GM21381 (cell line): ENCODE measurements at regions not wholly inside any gene's neighbourhood (a gene's known extent, or its start where the extent isn't known, plus 50 kb on each side); places are given as distances from the start of the nearest gene placed in this dataset.

Source experiments
- ATAC-seq: cut with Tn5 transposase; IDR thresholded peaks from one replicate; pipeline ENCODE4 v1.9.1; 2021; ENCODE audit warnings: mild to moderate bottlenecking, moderate library complexity; ENCODE audit not compliant: unreplicated experiment

GRCh38 chr20:22333885-22334545, 250.4 kb downstream of the FOXA2 start:
- peak; percentile 80 for ATAC-seq

DNA sequence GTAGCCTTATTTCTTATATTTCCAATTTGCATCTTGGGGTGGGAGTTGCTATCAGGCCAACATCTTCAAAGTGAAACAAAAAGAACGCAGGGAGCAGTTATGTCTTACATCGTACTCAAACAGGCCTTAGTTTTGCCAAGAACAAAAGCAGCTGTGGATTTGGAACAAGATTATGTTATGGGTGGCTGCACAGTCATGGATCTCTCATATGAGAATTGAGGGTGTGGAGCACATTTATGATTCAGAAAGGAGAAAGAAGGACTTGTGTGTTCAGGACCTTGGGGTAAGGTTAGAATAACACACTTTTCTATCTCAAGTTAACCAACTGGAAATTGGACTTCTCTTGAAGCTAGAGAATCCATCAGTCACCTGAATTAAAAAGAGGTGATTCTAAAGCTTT, 259.9 kb downstream of the FOXA2 start:
- ATAC-seq, result no peak

GRCh38 chr20:22322513-22322912, 261.9 kb downstream of the FOXA2 start:
- ATAC-seq, result no peak

- no peak for ATAC-seq
Observed at GRCh38 chr20:22321191-22321590, 263.2 kb downstream of the FOXA2 start.

GRCh38 chr20:22320245-22320915, 264.0 kb downstream of the FOXA2 start:
- ATAC-seq, result no peak

DNA sequence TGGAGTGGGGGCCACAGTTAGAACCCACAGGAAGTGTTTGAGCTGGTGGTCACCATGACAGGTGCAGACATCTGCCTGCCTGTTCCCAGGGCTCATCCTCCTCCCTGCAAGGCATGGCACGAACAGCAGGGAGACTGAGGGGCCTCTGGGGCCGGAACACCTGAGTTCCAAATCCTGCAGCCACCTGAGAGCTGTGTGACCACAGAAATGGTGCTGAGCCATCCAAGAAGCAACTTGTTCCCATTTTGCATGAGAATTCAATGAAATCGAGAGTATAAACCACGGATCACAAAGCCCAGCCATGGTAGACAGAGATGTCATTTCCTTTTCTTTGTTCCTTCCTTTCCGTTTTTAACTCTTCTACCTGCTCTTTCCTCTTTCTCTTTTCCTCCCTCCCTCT, 268.6 kb downstream of the FOXA2 start:
- ATAC-seq, result no peak

DNA sequence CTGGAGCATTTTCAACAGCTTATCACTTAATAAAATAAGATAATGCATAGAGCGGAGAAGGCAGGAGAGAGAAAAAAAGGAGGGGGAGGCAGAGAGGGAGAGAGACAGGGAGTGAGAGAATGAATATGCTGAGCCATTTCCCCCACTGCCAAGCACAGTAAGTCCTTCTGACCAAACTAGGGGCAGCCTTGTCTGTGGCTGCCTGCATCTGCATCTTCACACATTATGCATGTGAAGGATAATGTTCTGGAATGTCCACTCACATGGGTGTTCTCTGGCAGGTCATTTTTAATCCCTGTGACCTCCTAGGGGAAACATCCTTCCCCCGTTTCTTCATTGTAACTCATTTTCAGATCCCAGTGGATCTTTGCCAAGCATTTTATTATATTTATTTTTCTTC, 269.3 kb downstream of the FOXA2 start:
- no peak for ATAC-seq

DNA sequence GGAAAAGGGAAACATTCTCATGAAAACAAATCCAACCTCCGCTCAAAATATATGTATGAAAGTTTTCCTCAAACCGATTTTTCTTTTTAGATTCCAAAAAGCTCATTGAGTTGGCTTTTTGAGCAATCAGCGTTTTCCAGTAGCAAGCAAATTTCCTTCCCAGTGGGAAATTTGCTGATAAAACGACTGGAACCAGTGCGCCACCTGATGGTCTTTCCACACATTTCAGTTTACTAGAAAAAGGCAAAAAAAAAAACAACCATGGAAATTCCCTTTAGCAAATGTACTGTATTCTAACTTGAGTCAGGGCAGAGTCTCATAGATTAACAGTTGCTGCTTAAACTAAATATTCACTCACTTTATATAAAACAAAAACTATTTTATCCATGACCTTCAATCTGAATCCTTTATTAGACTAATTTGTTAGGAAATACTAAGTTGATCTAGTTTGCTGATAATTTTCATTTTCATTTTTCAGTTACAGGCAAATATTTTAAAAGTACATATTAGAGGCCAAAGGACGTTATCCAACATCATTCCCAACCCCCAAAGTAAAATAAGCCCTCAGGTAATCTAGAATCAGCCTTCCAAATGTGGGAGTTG, 271.5 kb downstream of the FOXA2 start:
- no peak for ATAC-seq

DNA sequence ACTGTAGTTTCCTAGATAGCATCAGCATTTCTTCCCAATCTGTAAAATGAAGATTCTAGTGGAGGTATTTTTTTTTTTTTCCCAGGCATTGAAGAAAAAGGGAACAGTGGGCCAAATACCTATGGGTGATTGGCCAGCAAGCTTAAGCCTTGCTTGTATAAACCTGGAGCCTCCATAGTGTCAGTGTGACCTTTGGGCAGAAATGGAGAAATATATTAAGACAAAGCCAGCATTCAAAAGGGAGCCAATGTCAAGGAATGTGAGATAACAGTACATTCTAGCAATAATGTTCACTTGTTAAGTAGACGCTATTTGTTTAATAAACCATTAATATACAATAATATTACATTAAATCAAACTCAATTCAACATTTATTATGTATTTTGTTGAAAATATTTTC, 275.4 kb downstream of the FOXA2 start:
- ATAC-seq, result no peak

DNA sequence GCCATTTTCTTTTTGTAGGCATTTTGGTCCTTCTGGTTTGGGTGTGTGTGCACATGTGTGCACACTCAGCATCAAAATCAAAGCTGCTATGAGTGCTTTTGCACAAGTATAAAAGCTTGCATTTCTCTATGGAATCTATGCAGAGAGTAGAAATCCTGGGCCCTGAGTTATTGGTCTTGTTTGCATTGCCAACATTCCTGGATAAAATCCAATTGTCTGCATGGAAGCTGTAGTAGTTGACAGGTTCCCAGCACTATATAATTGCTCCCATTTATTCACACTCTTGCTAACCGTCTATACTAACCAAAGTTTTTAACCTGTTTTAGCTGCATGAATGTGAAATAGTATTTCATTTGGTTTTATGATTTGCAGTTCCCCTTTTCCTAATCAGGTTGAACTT, 277.0 kb downstream of the FOXA2 start:
- no peak for ATAC-seq

GRCh38 chr20:22305381-22305780, 279.0 kb downstream of the FOXA2 start:
- no peak for ATAC-seq

DNA sequence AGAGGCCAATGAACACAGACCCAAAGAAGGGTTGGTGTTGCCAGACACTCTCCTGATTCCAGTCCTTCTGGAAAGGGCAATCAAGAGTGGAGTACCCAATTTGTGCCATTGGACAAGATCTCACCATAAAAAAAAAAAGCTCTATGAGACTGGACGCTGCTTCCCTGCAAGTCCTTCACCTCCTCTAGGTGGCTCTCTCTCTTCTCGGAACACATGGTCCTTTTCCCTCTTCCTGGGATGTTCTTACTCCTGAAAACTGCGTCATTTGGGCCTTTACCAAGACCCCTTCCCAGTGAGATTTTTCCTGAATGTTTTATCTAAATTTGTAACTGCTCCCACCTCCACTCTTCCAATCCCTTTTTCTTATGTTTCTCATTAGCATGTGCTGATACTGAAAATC, 280.8 kb downstream of the FOXA2 start:
- ATAC-seq, result no peak

GRCh38 chr20:22302039-22302438, 282.3 kb downstream of the FOXA2 start:
- no peak for ATAC-seq

DNA sequence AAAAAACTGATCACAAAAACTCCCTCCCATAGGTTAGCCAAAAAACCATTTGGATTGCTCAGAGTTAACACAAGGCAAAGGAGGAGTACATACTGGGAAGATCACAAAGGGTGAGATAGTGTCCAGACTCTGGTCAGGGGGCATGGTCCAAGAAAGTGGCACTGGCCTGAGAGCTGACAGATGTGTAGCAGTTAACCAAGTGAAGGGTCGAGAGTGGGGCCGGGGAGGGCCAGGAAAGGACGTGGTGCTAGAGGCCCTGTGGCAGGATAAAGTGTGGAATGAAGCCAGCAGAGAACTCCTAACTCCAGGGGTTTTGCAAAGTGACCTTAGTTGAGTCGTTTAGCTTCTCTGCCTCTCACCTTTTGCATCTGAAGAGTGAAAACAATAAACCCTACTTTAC, 290.5 kb downstream of the FOXA2 start:
- ATAC-seq, result no peak

GRCh38 chr20:22289442-22289841, 294.9 kb downstream of the FOXA2 start:
- ATAC-seq, result no peak

- ATAC-seq, result no peak
Observed at GRCh38 chr20:22288957-22289356, 295.4 kb downstream of the FOXA2 start.

- no peak for ATAC-seq
Observed at GRCh38 chr20:22288156-22288555, 296.2 kb downstream of the FOXA2 start.

- ATAC-seq, result no peak
Observed at GRCh38 chr20:22285555-22285954, 298.8 kb downstream of the FOXA2 start.

GRCh38 chr20:22282696-22283095, 301.7 kb downstream of the FOXA2 start:
- no peak for ATAC-seq

GRCh38 chr20:22274330-22274729, 310.0 kb downstream of the FOXA2 start:
- ATAC-seq, result no peak

GRCh38 chr20:22268675-22269074, 315.7 kb downstream of the FOXA2 start:
- no peak for ATAC-seq

GRCh38 chr20:22264917-22265316, 319.5 kb downstream of the FOXA2 start:
- no peak for ATAC-seq
